SK-N-SH (cell line): ENCODE measurements at regions not wholly inside any gene's neighbourhood (a gene's known extent, or its start where the extent isn't known, plus 50 kb on each side); places are given as distances from the start of the nearest gene placed in this dataset.
"Not testable (repeated sequence)": the region's sequence is repeated elsewhere in the genome, so short reads cannot be mapped to it uniquely, and the experiment has no call there.

Experiments used
- CTCF ChIA-PET: fragments of 300-600, 350-600 bp; formaldehyde crosslinking; extraction: SDS; loops from one replicate; lab custom pipeline; 2021; lab: Yijun Ruan, JAX
- POLR2A ChIA-PET: fragments of 350-600 bp; sonication (Branson Sonifier 250); formaldehyde crosslinking; extraction: SDS; loops from one replicate; lab custom pipeline; 2020; ENCODE audit warnings: antibody characterized with exemption, inconsistent platforms; lab: Yijun Ruan, JAX
- DNase-seq: peaks from one replicate; pipeline ENCODE4 v3.0.0; 2012
- H2AFZ ChIP-seq: fragments of 200-600 bp; sonication (generic); 2 replicates; pipeline ENCODE4 v1.8.1; 2016; ENCODE audit warnings: antibody characterized with exemption, mild to moderate bottlenecking, low read depth
- H3F3A ChIP-seq: fragments of 200-600 bp; sonication (generic); replicated peaks from 2 replicates; pipeline ENCODE3; 2016; ENCODE audit warnings: antibody characterized with exemption, mild to moderate bottlenecking; ENCODE audit not compliant: insufficient read depth
- H3K27ac ChIP-seq, 2 experiments: fragments of 200-500 bp in 1 of 2; fragments of 200-600 bp in 1 of 2; sonication (Bioruptor generic) in 1 of 2; sonication (generic), shearing (Covaris generic) in 1 of 2; 2 replicates each; pipeline versions ENCODE4 v1.5.1 to v1.6.1; 2014 to 2016; ENCODE audit warnings: low read depth in 2 of 2, inconsistent platforms in 1 of 2, low read length in 1 of 2, mild to moderate bottlenecking in 1 of 2, mixed read lengths in 1 of 2
- H3K27me3 ChIP-seq: fragments of 200-600 bp; sonication (generic), shearing (Covaris generic); 2 replicates; pipeline ENCODE4 v1.6.1; 2016; ENCODE audit warnings: mixed run types; ENCODE audit not compliant: insufficient read depth
- H3K36me3 ChIP-seq, 2 experiments: fragments of 200-500 bp in 1 of 2; fragments of 200-600 bp in 1 of 2; sonication (Bioruptor generic) in 1 of 2; sonication (generic) in 1 of 2; replicated peaks in 1 of 2; 2 replicates each; pipeline versions ENCODE3 to v1.5.1; 2014 to 2016; ENCODE audit warnings: low read length in 1 of 2, mild to moderate bottlenecking in 1 of 2; ENCODE audit not compliant: insufficient read depth in 2 of 2, control insufficient read depth in 1 of 2
- H3K4me1 ChIP-seq, 2 experiments: fragments of 200-500 bp in 1 of 2; fragments of 200-600 bp in 1 of 2; sonication (Bioruptor generic) in 1 of 2; sonication (generic), shearing (Covaris generic) in 1 of 2; 2 replicates each; pipeline versions ENCODE4 v1.5.1 to v1.6.1; 2014 to 2016; ENCODE audit warnings: low read depth in 1 of 2, low read length in 1 of 2, mixed run types in 1 of 2; ENCODE audit not compliant: insufficient read depth in 2 of 2, control insufficient read depth in 1 of 2
- H3K4me2 ChIP-seq: fragments of 200-600 bp; sonication (generic), shearing (Covaris generic); 2 replicates; pipeline ENCODE4 v1.6.1; 2017; ENCODE audit warnings: mixed run types
- H3K4me3 ChIP-seq, 2 experiments: fragments of 200-500 bp in 1 of 2; fragments of 200-600 bp in 1 of 2; sonication (Bioruptor generic) in 1 of 2; sonication (generic), shearing (Covaris generic) in 1 of 2; 2 replicates each; pipeline versions ENCODE4 v1.5.1 to v1.8.1; 2014 to 2016; ENCODE audit warnings: low read depth in 2 of 2, inconsistent platforms in 1 of 2, low read length in 1 of 2, mild to moderate bottlenecking in 1 of 2, mixed read lengths in 1 of 2, moderate library complexity in 1 of 2
- H3K79me2 ChIP-seq: fragments of 200-600 bp; sonication (generic); 2 replicates; pipeline ENCODE4 v1.8.1; 2017; ENCODE audit warnings: mild to moderate bottlenecking; ENCODE audit not compliant: insufficient read depth
- H3K9ac ChIP-seq: fragments of 200-600 bp; sonication (generic); 2 replicates; pipeline ENCODE4 v1.6.1; 2017; ENCODE audit warnings: mixed run types
- H3K9me2 ChIP-seq: fragments of 200-600 bp; sonication (generic); 2 replicates; pipeline ENCODE4 v1.6.1; 2017; ENCODE audit warnings: mixed run types
- H3K9me3 ChIP-seq: fragments of 200-600 bp; sonication (generic); 2 replicates; pipeline ENCODE4 v1.6.1; 2017; ENCODE audit warnings: mixed run types, mild to moderate bottlenecking, moderate library complexity
- H4K20me1 ChIP-seq: fragments of 200-600 bp; sonication (generic); 2 replicates; pipeline ENCODE4 v1.6.1; 2017; ENCODE audit warnings: mild to moderate bottlenecking, mixed run types; ENCODE audit not compliant: insufficient read depth
- WGBS: methylation state at CpG from one replicate; pipeline ENCODE4 v1.1.6; 2017; ENCODE audit warnings: low lambda C conversion rate; 5-methylcytosine and 5-hydroxymethylcytosine counted together

DNA sequence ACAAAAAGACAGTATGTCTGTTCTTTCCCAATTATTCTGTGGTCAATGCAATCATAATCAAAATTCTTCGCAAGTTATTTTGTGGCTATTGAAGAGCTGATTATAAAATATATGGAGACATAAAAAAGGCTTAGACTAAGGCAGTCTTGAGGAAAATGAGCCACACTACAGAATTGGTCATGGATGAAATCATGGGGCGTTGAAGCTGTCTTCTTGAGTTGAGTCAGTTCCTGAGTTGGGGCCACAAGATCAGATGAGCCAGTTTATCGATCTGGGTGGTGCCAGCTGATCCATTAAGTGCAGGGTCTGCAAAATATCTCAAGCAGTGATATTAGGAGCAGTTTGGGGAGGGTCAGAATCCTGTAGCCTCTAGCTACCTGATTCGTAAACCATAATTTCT, 96.9 kb upstream of the NUTM2F start:
- H3F3A ChIP-seq, H2AFZ ChIP-seq, H3K9me3 ChIP-seq, H3K4me2 ChIP-seq, DNase-seq, POLR2A ChIA-PET, H3K79me2 ChIP-seq, H4K20me1 ChIP-seq, H3K9me2 ChIP-seq, H3K27me3 ChIP-seq, H3K27ac ChIP-seq, H3K4me1 ChIP-seq, H3K9ac ChIP-seq, H3K36me3 ChIP-seq, H3K4me3 ChIP-seq, CTCF ChIA-PET: not testable (repeated sequence)
- 89% methylated on average over 3 of the region's 4 CpGs for WGBS

- H3K9ac ChIP-seq, H3K27ac ChIP-seq, H3K9me2 ChIP-seq, H3K4me1 ChIP-seq, DNase-seq, H4K20me1 ChIP-seq, H3K9me3 ChIP-seq, H3K4me2 ChIP-seq, POLR2A ChIA-PET, H2AFZ ChIP-seq, CTCF ChIA-PET, H3K27me3 ChIP-seq, H3K4me3 ChIP-seq, H3F3A ChIP-seq: not testable (repeated sequence)
- H3K79me2 ChIP-seq = peaks cover 14% of the 10 kb centered on the region; the same call in 1 of the 2 replicates
- H3K36me3 ChIP-seq = peaks cover 10 to 20% of the 10 kb centered on the region in 2 experiments
- WGBS = no CpG with 5 or more reads among the region's 2 CpGs
Measured at GRCh38 chr9:94437128-94437527, 108.7 kb upstream of the NUTM2F start.

GRCh38 chr9:94438336-94438735, 109.9 kb upstream of the NUTM2F start:
- H3K9ac ChIP-seq, H3K27me3 ChIP-seq, H3K4me1 ChIP-seq, DNase-seq, H3K9me2 ChIP-seq, H3K27ac ChIP-seq, H3K4me2 ChIP-seq, H3F3A ChIP-seq, H3K9me3 ChIP-seq, H3K4me3 ChIP-seq, H4K20me1 ChIP-seq, H2AFZ ChIP-seq, POLR2A ChIA-PET, CTCF ChIA-PET: not testable (repeated sequence)
- Histone ChIP-seq H3K36me3 (peaks cover 14 to 29% of the 10 kb centered on the region in 2 experiments), H3K79me2 (peaks cover 14% of the 10 kb centered on the region; the same call in 1 of the 2 replicates)
- WGBS = 100% methylated on average over 1 of the region's 1 CpG

DNA sequence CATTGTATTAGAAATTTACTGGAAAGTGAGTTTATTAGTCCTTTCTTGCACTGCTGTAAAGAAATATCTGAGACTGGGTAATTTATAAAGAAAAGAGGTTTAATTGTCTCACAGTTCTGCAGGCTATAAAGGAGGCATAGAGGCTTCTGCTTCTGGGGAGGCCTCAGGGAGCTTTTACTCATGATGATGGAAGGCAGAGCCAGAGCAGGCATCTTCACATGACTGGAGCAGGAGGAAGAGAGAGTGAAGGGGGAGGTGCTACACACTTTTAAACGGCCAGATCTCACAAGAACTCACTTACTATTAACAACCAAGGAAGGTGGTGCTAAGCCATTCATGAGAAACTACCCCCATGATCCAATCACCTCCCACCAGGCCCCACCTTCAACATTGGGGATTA, 112.7 kb upstream of the NUTM2F start:
- H3F3A ChIP-seq, H3K9ac ChIP-seq, H4K20me1 ChIP-seq, CTCF ChIA-PET, POLR2A ChIA-PET, H3K9me3 ChIP-seq, H2AFZ ChIP-seq, H3K4me2 ChIP-seq, H3K27ac ChIP-seq, DNase-seq, H3K4me1 ChIP-seq, H3K4me3 ChIP-seq, H3K27me3 ChIP-seq, H3K9me2 ChIP-seq: not testable (repeated sequence)
- peaks cover 14% of the 10 kb centered on the region; the same call in 1 of the 2 replicates for H3K79me2 ChIP-seq
- peaks cover 25% of the 10 kb centered on the region in 2 experiments for H3K36me3 ChIP-seq
- WGBS = 88% methylated on average over 1 of the region's 1 CpG
